GM12891 (cell line): ENCODE measurements at regions not wholly inside any gene's neighbourhood (a gene's known extent, or its start where the extent isn't known, plus 50 kb on each side); places are given as distances from the start of the nearest gene placed in this dataset.
"Not testable (repeated sequence)": the region's sequence is repeated elsewhere in the genome, so short reads cannot be mapped to it uniquely, and the experiment has no call there.

ENCODE experiments used
- DNase-seq: peaks from one replicate; pipeline ENCODE4 v3.0.0; 2011; ENCODE audit warnings: low spot score; ENCODE audit not compliant: insufficient read length
- FAIRE-seq: peaks from 2 replicates; lab custom pipeline; 2011; peaks lifted over from hg19 to GRCh38; lab: Jason Lieb, UNC
- PAX5 ChIP-seq: IDR thresholded peaks from 2 replicates; pipeline ENCODE4 v1.6.1; 2011; ENCODE audit warnings: low read length, moderate library complexity, mild to moderate bottlenecking; ENCODE audit not compliant: insufficient read depth, severe bottlenecking
- POLR2A ChIP-seq: IDR thresholded peaks from 2 replicates; pipeline ENCODE4 v1.6.1; 2011; ENCODE audit warnings: low read depth, low read length, control low read depth
- POLR2AphosphoS5 ChIP-seq: IDR thresholded peaks from 2 replicates; pipeline ENCODE4 v1.6.1; 2011; ENCODE audit warnings: low read depth, low read length, control low read depth
- POU2F2 ChIP-seq: IDR thresholded peaks from 2 replicates; pipeline ENCODE4 v1.6.1; 2011; ENCODE audit warnings: low read depth, mild to moderate bottlenecking, control low read depth, low read length, moderate library complexity
- SPI1 ChIP-seq: IDR thresholded peaks from 2 replicates; pipeline ENCODE4 v1.6.1; 2011; ENCODE audit warnings: low read depth, low read length, control low read depth
- TAF1 ChIP-seq: IDR thresholded peaks from 2 replicates; pipeline ENCODE4 v1.6.1; 2011; ENCODE audit warnings: low read depth, low read length, control low read depth

DNA sequence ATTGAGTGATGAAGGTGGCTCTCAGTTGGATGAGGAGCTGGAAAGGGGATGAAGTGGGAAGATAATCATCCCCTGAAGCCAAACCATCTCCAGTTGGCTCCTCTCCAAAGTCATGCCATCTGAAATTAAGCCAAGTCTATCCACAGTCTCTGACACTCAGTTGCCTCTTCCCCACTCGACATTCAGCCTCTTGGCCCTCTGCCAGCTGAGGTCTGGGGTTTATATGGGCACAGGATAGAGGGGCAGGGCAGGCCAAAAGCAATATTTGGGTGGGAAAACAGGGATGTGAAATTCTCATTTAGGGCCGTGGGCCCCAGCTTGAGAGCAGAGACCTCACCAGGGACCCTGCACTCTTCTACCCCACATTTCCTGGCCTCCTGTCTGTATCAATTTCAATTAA lies 85.9 kb downstream of the SLITRK1 start:
- TF ChIP-seq POLR2AphosphoS5: no peak
- TF ChIP-seq SPI1: no peak
- no peak for TF ChIP-seq POLR2A
- TF ChIP-seq TAF1: no peak
- TF ChIP-seq POU2F2: no peak
- TF ChIP-seq PAX5: no peak
- DNase-seq: no peak
- FAIRE-seq: no peak

DNA sequence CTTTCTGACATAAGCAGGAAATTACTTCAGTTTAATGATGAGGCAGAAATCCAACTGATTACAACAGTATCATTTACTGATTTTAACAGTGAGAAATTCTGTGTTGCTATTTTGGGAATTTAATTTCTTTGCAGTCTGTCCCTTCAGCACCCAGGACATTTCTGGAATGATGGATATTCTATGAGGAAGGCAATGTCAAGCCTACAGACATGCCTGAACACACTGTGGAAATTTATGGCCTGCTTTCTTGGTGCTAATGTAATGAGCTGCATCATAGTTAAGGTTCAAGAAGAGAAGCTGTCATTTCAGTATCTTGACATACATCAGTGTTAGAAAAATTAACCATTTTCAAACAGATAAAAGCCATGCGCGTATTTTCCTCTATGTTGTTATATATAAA lies 87.7 kb downstream of the SLITRK1 start:
- no peak for FAIRE-seq
- no peak for DNase-seq
- TF ChIP-seq POU2F2 (no peak), TAF1 (no peak), PAX5 (no peak), SPI1 (no peak), POLR2AphosphoS5 (no peak)

DNA sequence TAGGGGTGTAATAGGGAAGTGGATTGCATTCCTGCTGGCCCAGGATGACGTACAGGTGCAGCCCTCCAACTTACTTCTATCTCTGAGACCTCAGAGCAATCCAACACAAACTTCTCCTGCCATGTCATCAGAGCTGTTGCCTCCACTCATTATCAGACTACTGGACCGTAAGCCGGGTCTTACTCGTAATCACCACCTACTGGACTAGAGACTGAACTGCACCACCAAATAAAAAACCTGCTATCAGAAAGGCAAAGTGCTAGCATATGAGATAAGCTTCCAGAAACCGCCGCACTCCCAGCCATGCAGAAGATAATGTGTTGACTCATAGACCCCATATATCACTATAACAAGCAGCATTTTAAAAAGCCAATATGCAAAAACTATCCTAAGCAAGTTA lies 102.0 kb downstream of the SLITRK1 start:
- no peak for TF ChIP-seq POU2F2
- TF ChIP-seq POLR2A: no peak
- no peak for TF ChIP-seq POLR2AphosphoS5
- no peak for TF ChIP-seq PAX5
- TF ChIP-seq TAF1: no peak
- FAIRE-seq: no peak
- no peak for DNase-seq

DNA sequence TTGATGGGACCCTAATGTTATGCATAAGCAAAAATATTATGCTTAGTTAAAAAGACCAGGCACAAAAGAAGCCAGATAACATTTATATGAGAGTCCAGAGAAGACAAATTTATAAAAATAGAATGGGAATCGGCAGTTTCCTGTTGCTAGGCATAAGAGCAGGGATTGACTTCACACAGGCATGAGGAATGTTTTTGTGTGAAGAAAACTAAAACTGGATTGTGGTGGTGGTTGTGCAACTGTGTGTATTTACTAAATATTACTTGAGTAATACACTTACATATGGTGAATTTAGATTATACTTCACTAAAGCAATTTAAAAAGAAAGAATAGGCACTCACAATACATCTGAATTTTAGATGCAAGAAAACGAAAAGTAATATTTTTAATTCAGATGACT lies 108.3 kb downstream of the SLITRK1 start:
- DNase-seq (no peak), FAIRE-seq (no peak)
- TF ChIP-seq POU2F2 (no peak), POLR2AphosphoS5 (no peak), TAF1 (no peak), POLR2A (no peak), PAX5 (no peak), SPI1 (no peak)

DNA sequence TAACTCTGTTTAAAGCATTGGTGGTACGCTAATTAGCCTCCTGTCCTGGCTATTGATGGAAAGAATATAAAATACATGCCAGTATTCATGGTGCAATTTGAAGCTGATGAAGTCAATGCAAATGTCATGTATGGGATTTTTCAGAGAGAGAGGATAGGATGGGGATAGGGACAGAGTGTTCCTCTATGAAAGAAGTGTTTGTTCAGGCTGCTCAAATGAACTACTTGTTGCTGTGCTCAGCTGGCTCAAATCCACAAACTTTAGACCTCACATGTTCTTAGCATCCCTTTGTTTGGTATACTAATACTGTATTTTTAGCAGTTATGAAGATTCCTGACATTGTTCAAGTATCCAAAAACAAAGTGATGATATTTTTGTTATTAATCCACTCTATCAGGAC lies 116.5 kb downstream of the SLITRK1 start:
- TF ChIP-seq PAX5: no peak
- no peak for TF ChIP-seq POU2F2
- no peak for TF ChIP-seq POLR2A
- no peak for TF ChIP-seq TAF1
- TF ChIP-seq SPI1: no peak
- TF ChIP-seq POLR2AphosphoS5: no peak
- FAIRE-seq: no peak
- no peak for DNase-seq

DNA sequence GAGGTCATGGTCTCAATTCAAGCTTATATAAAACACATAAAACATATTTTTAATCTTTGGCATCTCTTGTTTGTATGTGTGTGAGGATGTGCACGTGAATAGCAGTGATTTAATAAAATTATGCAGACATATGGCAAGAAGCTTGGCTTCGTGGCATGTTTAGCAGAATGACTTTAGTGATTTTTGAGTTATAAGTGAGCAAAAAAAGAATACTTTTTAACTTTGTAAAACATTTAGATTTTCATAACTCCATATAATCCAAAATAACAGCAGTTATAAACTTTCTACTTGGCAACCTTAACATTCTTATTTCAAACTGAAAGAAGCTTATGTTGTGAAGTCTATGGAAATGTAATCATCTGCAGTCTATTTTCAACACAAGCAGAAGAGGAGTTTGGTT lies 120.6 kb downstream of the SLITRK1 start:
- TF ChIP-seq PAX5: no peak
- TF ChIP-seq POU2F2: no peak
- no peak for TF ChIP-seq SPI1
- no peak for TF ChIP-seq POLR2A
- TF ChIP-seq TAF1: no peak
- TF ChIP-seq POLR2AphosphoS5: no peak
- DNase-seq (no peak), FAIRE-seq (no peak)

DNA sequence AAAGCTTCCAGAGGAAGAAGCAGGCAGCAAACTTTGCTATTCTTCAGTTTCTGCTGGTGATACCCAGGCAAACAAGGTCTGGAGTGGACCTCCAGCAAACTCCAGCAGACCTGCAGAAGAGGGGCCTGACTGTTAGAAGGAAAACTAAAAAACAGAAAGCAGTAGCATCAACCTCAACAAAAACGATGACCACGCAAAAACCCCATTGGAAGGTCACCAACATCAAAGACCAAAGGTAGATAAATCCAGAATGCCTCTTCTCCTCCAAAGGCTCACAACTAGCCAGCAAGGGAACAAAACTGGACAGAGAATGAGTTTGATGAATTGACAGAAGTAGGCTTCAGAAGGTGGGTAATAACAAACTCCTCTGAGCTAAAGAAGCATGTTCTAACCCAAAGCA lies 127.1 kb downstream of the SLITRK1 start:
- not testable (repeated sequence) for DNase-seq, FAIRE-seq

DNA sequence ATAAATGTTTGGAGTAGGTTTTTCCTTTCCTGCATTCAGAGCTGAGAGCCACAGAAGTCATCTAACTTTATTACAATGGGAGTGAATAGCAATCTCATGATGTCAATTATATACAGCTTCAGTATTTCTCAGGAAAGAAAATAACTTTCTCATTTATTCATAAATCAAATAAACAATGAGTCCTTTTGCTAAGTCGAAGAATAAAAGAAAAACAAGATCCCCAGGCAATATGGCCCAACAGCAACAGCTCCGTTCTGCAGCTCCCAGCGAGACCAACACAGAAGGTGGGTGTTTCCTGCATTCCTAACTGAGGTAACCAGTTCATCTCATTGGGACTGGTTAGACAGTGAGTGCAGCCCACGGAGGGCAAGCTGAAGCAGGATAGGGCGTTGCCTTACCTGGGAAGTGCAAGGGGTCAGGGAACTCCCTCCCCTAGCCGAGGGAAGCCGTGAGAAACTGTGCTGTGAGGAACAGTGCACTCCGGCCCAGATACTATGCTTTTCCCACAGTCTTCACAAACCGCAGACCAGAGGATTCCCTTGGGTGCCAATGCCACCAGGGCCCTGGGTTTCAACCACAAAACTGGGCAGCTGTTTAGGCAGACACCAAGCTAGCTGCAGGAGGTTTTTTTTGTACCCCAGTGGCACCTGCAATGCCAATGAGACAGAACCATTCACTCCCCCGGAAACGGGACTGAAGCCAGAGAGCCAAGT lies 128.2 kb downstream of the SLITRK1 start:
- no peak for DNase-seq
- FAIRE-seq: no peak
- TF ChIP-seq POLR2AphosphoS5: no peak
- TF ChIP-seq POLR2A: no peak
- no peak for TF ChIP-seq SPI1
- no peak for TF ChIP-seq TAF1
- no peak for TF ChIP-seq POU2F2
- no peak for TF ChIP-seq PAX5

DNA sequence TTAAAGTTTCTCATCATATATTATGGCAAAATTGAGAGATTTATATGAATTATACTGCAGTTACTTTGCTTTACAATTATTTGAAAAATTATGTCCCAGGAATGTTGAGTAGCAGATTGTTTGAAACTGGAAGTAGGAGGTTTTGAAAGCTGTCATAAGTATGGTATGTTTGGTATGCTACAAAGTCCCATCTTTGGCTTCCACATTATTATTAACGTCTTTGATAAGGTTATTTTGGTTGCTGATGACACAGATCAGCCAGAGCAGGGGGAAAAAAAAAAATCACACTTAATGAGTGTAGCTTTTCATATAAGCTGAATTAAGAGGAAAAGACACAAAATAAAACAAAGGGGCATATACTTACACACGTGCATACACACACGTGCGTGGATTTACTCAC lies 130.1 kb downstream of the SLITRK1 start:
- TF ChIP-seq SPI1 (no peak), POLR2AphosphoS5 (no peak), PAX5 (no peak), POU2F2 (no peak), POLR2A (no peak), TAF1 (no peak)
- FAIRE-seq (no peak), DNase-seq (no peak)

DNA sequence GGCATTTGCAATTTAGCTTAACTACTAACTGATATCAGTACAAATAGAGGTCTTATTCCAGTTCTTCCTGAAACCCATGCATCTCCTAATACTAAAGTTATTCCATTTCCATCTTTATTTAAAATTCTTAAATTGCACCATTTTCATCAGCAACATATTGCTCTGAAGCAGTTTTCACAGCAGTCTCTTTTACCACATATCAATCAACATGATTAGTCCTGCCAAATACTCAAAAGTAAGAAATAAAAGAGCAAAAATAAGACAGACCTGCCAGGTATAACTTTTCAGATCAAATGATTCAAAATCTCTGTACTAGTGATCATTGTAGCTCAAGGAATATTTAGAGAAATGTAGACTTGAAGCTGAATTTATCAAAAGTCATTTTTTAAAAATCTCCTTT lies 141.7 kb downstream of the SLITRK1 start:
- FAIRE-seq (no peak), DNase-seq (no peak)
- no peak for TF ChIP-seq SPI1
- no peak for TF ChIP-seq TAF1
- no peak for TF ChIP-seq POU2F2
- no peak for TF ChIP-seq PAX5
- TF ChIP-seq POLR2AphosphoS5: no peak
- TF ChIP-seq POLR2A: no peak

DNA sequence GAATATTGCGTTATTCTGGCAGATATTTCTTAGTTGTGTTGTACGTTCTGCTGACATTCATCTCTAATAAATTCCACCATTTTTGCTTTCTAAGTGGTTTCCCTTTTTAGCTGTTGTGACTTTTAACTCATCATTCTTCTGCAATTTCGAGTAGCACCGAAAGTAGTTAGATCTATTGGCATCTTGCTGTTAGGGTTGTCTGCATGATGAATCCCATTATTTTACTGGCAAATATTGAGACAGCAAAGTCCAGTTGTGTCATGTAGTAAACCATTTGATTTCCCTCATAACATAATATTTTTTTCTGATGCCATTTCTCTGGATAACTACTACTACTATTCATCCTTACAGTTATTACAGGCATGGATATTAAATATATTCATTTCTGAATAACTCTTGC lies 143.9 kb downstream of the SLITRK1 start:
- no peak for TF ChIP-seq SPI1
- DNase-seq: no peak
- FAIRE-seq: no peak
